ENCODE measurements at regions not wholly inside any gene's neighbourhood (a gene's known extent, or its start where the extent isn't known, plus 50 kb on each side); places are given as distances from the start of the nearest gene placed in this dataset.

- TF ChIP-seq HMGXB4 (CRISPR knock-in tag; IDR thresholded peaks at IDR 0.05; ENCODE audit: borderline replicate concordance in 1 of 2, low read depth in 1 of 2) (no peak; a peak in 1 of 4 replicates), NFKBIZ (CRISPR knock-in tag; IDR thresholded peaks at IDR 0.05) (no peak), KMT2A (CRISPR knock-in tag; IDR thresholded peaks at IDR 0.05) (no peak), ZNF761 (CRISPR knock-in tag; conservative IDR thresholded peaks at IDR 0.05) (no peak), NFAT5 (CRISPR knock-in tag; IDR thresholded peaks at IDR 0.05) (no peak), SMAD1 (CRISPR knock-in tag; IDR thresholded peaks at IDR 0.05; ENCODE audit: borderline replicate concordance, low read depth) (no peak), SMARCE1 (IDR thresholded peaks at IDR 0.05; ENCODE audit: borderline replicate concordance) (no peak), ZBTB7B (CRISPR knock-in tag; IDR thresholded peaks at IDR 0.05) (peak; percentile 47; the same call in 1 of the 2 replicates), ZNF256 (CRISPR knock-in tag; conservative IDR thresholded peaks at IDR 0.05) (no peak), ZBTB39 (CRISPR knock-in tag; IDR thresholded peaks at IDR 0.05) (no peak), ELF3 (CRISPR knock-in tag; IDR thresholded peaks at IDR 0.05) (peak; percentile 42; the same call in 1 of the 2 replicates), ZSCAN9 (CRISPR knock-in tag; IDR thresholded peaks at IDR 0.05; ENCODE audit: borderline replicate concordance) (no peak), HOXA3 (CRISPR knock-in tag; IDR thresholded peaks at IDR 0.05) (no peak), ZSCAN31 (CRISPR knock-in tag; IDR thresholded peaks at IDR 0.05; ENCODE audit: low read depth) (no peak), ZNF12 (CRISPR knock-in tag; IDR thresholded peaks at IDR 0.05) (no peak), REPIN1 (CRISPR knock-in tag; IDR thresholded peaks at IDR 0.05; ENCODE audit: borderline replicate concordance, low read depth) (no peak), HMG20B (CRISPR knock-in tag; conservative IDR thresholded peaks at IDR 0.05) (peak; percentile 31; the same call in 1 of the 2 replicates), SUZ12 (IDR thresholded peaks at IDR 0.05; ENCODE audit: low read depth, low read length) (no peak), ZNF30 (CRISPR knock-in tag; IDR thresholded peaks at IDR 0.05) (no peak), HOXA5 (CRISPR knock-in tag; IDR thresholded peaks at IDR 0.05) (no peak)
These were observed 83.3 kb upstream of the SIRPA start (continued) for GRCh38 chr20:1811621-1812498.

Measured in HepG2 (cell line).